IPS-NIHi7 (cell line): ENCODE measurements at regions not wholly inside any gene's neighbourhood (a gene's known extent, or its start where the extent isn't known, plus 50 kb on each side); places are given as distances from the start of the nearest gene placed in this dataset.
"Not testable (repeated sequence)": the region's sequence is repeated elsewhere in the genome, so short reads cannot be mapped to it uniquely, and the experiment has no call there.

Experiments
- DNase-seq: peaks from one replicate; pipeline ENCODE4 v3.0.0; 2012; ENCODE audit warnings: mixed read lengths; ENCODE audit errors: extremely low spot score

GRCh38 chrX:130552444-130553073 is 150.8 kb downstream of the RBMX2 start:
- no peak for DNase-seq

- no peak for DNase-seq
These were observed 153.6 kb downstream of the RBMX2 start for GRCh38 chrX:130555341-130555740.

GRCh38 chrX:130555757-130556156 is 154.0 kb downstream of the RBMX2 start:
- DNase-seq = no peak

GRCh38 chrX:130556951-130557350 is 155.2 kb downstream of the RBMX2 start:
- no peak for DNase-seq

GRCh38 chrX:130560544-130560943 is 158.8 kb downstream of the RBMX2 start:
- no peak for DNase-seq

- no peak for DNase-seq
These were observed 160.1 kb downstream of the RBMX2 start for GRCh38 chrX:130561930-130562329.

- no peak for DNase-seq
These were observed 161.7 kb downstream of the RBMX2 start for GRCh38 chrX:130563476-130563875.

- no peak for DNase-seq
These were observed 164.4 kb downstream of the RBMX2 start for GRCh38 chrX:130566028-130566683.

- not testable (repeated sequence) for DNase-seq
These were observed 171.2 kb downstream of the RBMX2 start for GRCh38 chrX:130573030-130573429.
